Smooth muscle cell (in vitro differentiated cells): ENCODE measurements at regions not wholly inside any gene's neighbourhood (a gene's known extent, or its start where the extent isn't known, plus 50 kb on each side); places are given as distances from the start of the nearest gene placed in this dataset.

Experiments used
- DNase-seq: peaks from one replicate; lab custom pipeline; 2025; ENCODE audit not compliant: unreplicated experiment; lab: John Stamatoyannopoulos, UW
- H2AFZ ChIP-seq: fragments of 200-600 bp; sonication (generic); 2 replicates; pipeline ENCODE4 v1.6.0; 2016; ENCODE audit warnings: antibody characterized with exemption, low read depth, mild to moderate bottlenecking
- H3F3A ChIP-seq: fragments of 200-600 bp; sonication (generic); 2 replicates; pipeline ENCODE4 v1.6.0; 2017; ENCODE audit warnings: antibody characterized with exemption, low read depth
- H3K27ac ChIP-seq: fragments of 200-600 bp; sonication (generic); 2 replicates; pipeline ENCODE4 v1.5.1; 2016; ENCODE audit warnings: low read depth, mild to moderate bottlenecking
- H3K27me3 ChIP-seq: fragments of 200-600 bp; sonication (generic); 2 replicates; pipeline ENCODE4 v1.6.1; 2016; ENCODE audit warnings: low read depth, mild to moderate bottlenecking
- H3K36me3 ChIP-seq: fragments of 200-600 bp; sonication (generic); 2 replicates; pipeline ENCODE4 v1.5.1; 2016; ENCODE audit warnings: low read depth
- H3K4me1 ChIP-seq: fragments of 200-600 bp; sonication (generic); 2 replicates; pipeline ENCODE4 v1.5.1; 2016; ENCODE audit warnings: low read depth
- H3K4me2 ChIP-seq: fragments of 200-600 bp; sonication (generic); 2 replicates; pipeline ENCODE4 v1.6.0; 2016; ENCODE audit warnings: mild to moderate bottlenecking
- H3K4me3 ChIP-seq: fragments of 200-600 bp; sonication (generic); 2 replicates; pipeline ENCODE4 v1.5.1; 2016; ENCODE audit warnings: mild to moderate bottlenecking
- H3K79me2 ChIP-seq: fragments of 200-600 bp; sonication (generic); 2 replicates; pipeline ENCODE4 v1.6.0; 2016; ENCODE audit warnings: low read depth, mild to moderate bottlenecking
- H3K9ac ChIP-seq: fragments of 200-600 bp; sonication (generic); 2 replicates; pipeline ENCODE4 v1.6.0; 2016; ENCODE audit warnings: low read depth
- H3K9me3 ChIP-seq: fragments of 200-600 bp; sonication (generic); replicated peaks from 2 replicates; pipeline ENCODE4 v1.5.1; 2016; ENCODE audit warnings: low read depth
- H4K20me1 ChIP-seq: fragments of 200-600 bp; sonication (generic); 2 replicates; pipeline ENCODE4 v1.6.0; 2016; ENCODE audit warnings: low read depth
- CTCF ChIP-seq: fragments of 200-600 bp; sonication (generic); IDR thresholded peaks from 2 replicates; pipeline ENCODE4 v1.5.1; 2017; ENCODE audit warnings: borderline replicate concordance, mild to moderate bottlenecking, antibody characterized with exemption; ENCODE audit not compliant: insufficient read depth, poor library complexity, severe bottlenecking
- WGBS: methylation state at CpG from one replicate; pipeline ENCODE4 v1.1.7; 2016; ENCODE audit warnings: low lambda C conversion rate; 5-methylcytosine and 5-hydroxymethylcytosine counted together

- Histone ChIP-seq H3K4me2 (no peak overlapping the region), H3K4me3 (no peak overlapping the region), H3K36me3 (no peaks in the 10 kb centered on the region), H3K4me1 (no peaks in the 10 kb centered on the region), H3K9me3 (no peaks in the 10 kb centered on the region), H3K79me2 (no peaks in the 10 kb centered on the region), H2AFZ (no peak overlapping the region), H3K27me3 (no peaks in the 10 kb centered on the region), H3K9ac (no peak overlapping the region), H3K27ac (no peak overlapping the region), H4K20me1 (no peaks in the 10 kb centered on the region), H3F3A (no peaks in the 10 kb centered on the region)
- TF ChIP-seq CTCF = no peak
- DNase-seq = no peak
- WGBS = 86% methylated on average over 2 of the region's 2 CpGs
Observed at GRCh38 chr1:72579629-72580028, 297.3 kb upstream of the NEGR1 start.

GRCh38 chr1:72570815-72571214 is 288.5 kb upstream of the NEGR1 start:
- H3K9ac ChIP-seq = no peak overlapping the region
- no peak for DNase-seq
- H3K4me3 ChIP-seq = no peak overlapping the region
- no peak for TF ChIP-seq CTCF
- H3K4me2 ChIP-seq = no peak overlapping the region
- no peaks in the 10 kb centered on the region for H3F3A ChIP-seq
- no peak overlapping the region for H2AFZ ChIP-seq
- no peak overlapping the region for H3K27ac ChIP-seq
- 42% methylated on average over 2 of the region's 2 CpGs for WGBS
- peaks cover 5% of the 10 kb centered on the region for H3K4me1 ChIP-seq
- H3K9me3 ChIP-seq = no peaks in the 10 kb centered on the region
- H4K20me1 ChIP-seq = no peaks in the 10 kb centered on the region
- H3K27me3 ChIP-seq = no peaks in the 10 kb centered on the region
- no peaks in the 10 kb centered on the region for H3K36me3 ChIP-seq
- no peaks in the 10 kb centered on the region for H3K79me2 ChIP-seq

- Histone ChIP-seq H3K9ac (no peak overlapping the region), H2AFZ (no peak overlapping the region)
- no peak for TF ChIP-seq CTCF
Observed at GRCh38 chr1:72568113-72568512, 285.8 kb upstream of the NEGR1 start.

GRCh38 chr1:72567521-72567920 is 285.2 kb upstream of the NEGR1 start:
- no peak for DNase-seq
- Histone ChIP-seq H3K36me3 (no peaks in the 10 kb centered on the region), H3K4me2 (no peak overlapping the region), H3F3A (no peaks in the 10 kb centered on the region), H3K27ac (no peak overlapping the region), H3K9me3 (no peaks in the 10 kb centered on the region), H4K20me1 (no peaks in the 10 kb centered on the region), H3K79me2 (no peaks in the 10 kb centered on the region), H3K4me1 (peaks cover 5% of the 10 kb centered on the region), H2AFZ (no peak overlapping the region), H3K27me3 (no peaks in the 10 kb centered on the region), H3K4me3 (no peak overlapping the region), H3K9ac (no peak overlapping the region)
- TF ChIP-seq CTCF = no peak

More at GRCh38 chr1:72568113-72568512, 285.8 kb upstream of the NEGR1 start:
- Histone ChIP-seq H3K27ac (no peak overlapping the region), H3K27me3 (no peaks in the 10 kb centered on the region), H3K4me1 (peaks cover 5% of the 10 kb centered on the region), H3K36me3 (no peaks in the 10 kb centered on the region), H3K4me2 (no peak overlapping the region), H4K20me1 (no peaks in the 10 kb centered on the region), H3K79me2 (no peaks in the 10 kb centered on the region), H3K9me3 (no peaks in the 10 kb centered on the region), H3K4me3 (no peak overlapping the region), H3F3A (no peaks in the 10 kb centered on the region)
- 20% methylated on average over 1 of the region's 1 CpG for WGBS
- no peak for DNase-seq
